Smooth muscle cell (in vitro differentiated cells): ENCODE measurements at regions not wholly inside any gene's neighbourhood (a gene's known extent, or its start where the extent isn't known, plus 50 kb on each side); places are given as distances from the start of the nearest gene placed in this dataset.
"Not testable (repeated sequence)": the region's sequence is repeated elsewhere in the genome, so short reads cannot be mapped to it uniquely, and the experiment has no call there.

Experiments
- DNase-seq: peaks from one replicate; lab custom pipeline; 2025; ENCODE audit not compliant: unreplicated experiment; lab: John Stamatoyannopoulos, UW
- H2AFZ ChIP-seq: fragments of 200-600 bp; sonication (generic); 2 replicates; pipeline ENCODE4 v1.6.0; 2016; ENCODE audit warnings: antibody characterized with exemption, low read depth, mild to moderate bottlenecking
- H3F3A ChIP-seq: fragments of 200-600 bp; sonication (generic); 2 replicates; pipeline ENCODE4 v1.6.0; 2017; ENCODE audit warnings: antibody characterized with exemption, low read depth
- H3K27ac ChIP-seq: fragments of 200-600 bp; sonication (generic); 2 replicates; pipeline ENCODE4 v1.5.1; 2016; ENCODE audit warnings: low read depth, mild to moderate bottlenecking
- H3K27me3 ChIP-seq: fragments of 200-600 bp; sonication (generic); 2 replicates; pipeline ENCODE4 v1.6.1; 2016; ENCODE audit warnings: low read depth, mild to moderate bottlenecking
- H3K36me3 ChIP-seq: fragments of 200-600 bp; sonication (generic); 2 replicates; pipeline ENCODE4 v1.5.1; 2016; ENCODE audit warnings: low read depth
- H3K4me1 ChIP-seq: fragments of 200-600 bp; sonication (generic); 2 replicates; pipeline ENCODE4 v1.5.1; 2016; ENCODE audit warnings: low read depth
- H3K4me2 ChIP-seq: fragments of 200-600 bp; sonication (generic); 2 replicates; pipeline ENCODE4 v1.6.0; 2016; ENCODE audit warnings: mild to moderate bottlenecking
- H3K4me3 ChIP-seq: fragments of 200-600 bp; sonication (generic); 2 replicates; pipeline ENCODE4 v1.5.1; 2016; ENCODE audit warnings: mild to moderate bottlenecking
- H3K79me2 ChIP-seq: fragments of 200-600 bp; sonication (generic); 2 replicates; pipeline ENCODE4 v1.6.0; 2016; ENCODE audit warnings: low read depth, mild to moderate bottlenecking
- H3K9ac ChIP-seq: fragments of 200-600 bp; sonication (generic); 2 replicates; pipeline ENCODE4 v1.6.0; 2016; ENCODE audit warnings: low read depth
- H3K9me3 ChIP-seq: fragments of 200-600 bp; sonication (generic); replicated peaks from 2 replicates; pipeline ENCODE4 v1.5.1; 2016; ENCODE audit warnings: low read depth
- H4K20me1 ChIP-seq: fragments of 200-600 bp; sonication (generic); 2 replicates; pipeline ENCODE4 v1.6.0; 2016; ENCODE audit warnings: low read depth
- WGBS: methylation state at CpG from one replicate; pipeline ENCODE4 v1.1.7; 2016; ENCODE audit warnings: low lambda C conversion rate; 5-methylcytosine and 5-hydroxymethylcytosine counted together
- TF ChIP-seq, protein P1 (sequence below): fragments of 200-600 bp; sonication (generic); IDR thresholded peaks from 2 replicates; pipeline ENCODE4 v1.5.1; 2017; ENCODE audit warnings: borderline replicate concordance, mild to moderate bottlenecking, antibody characterized with exemption; ENCODE audit not compliant: insufficient read depth, poor library complexity, severe bottlenecking

DNA sequence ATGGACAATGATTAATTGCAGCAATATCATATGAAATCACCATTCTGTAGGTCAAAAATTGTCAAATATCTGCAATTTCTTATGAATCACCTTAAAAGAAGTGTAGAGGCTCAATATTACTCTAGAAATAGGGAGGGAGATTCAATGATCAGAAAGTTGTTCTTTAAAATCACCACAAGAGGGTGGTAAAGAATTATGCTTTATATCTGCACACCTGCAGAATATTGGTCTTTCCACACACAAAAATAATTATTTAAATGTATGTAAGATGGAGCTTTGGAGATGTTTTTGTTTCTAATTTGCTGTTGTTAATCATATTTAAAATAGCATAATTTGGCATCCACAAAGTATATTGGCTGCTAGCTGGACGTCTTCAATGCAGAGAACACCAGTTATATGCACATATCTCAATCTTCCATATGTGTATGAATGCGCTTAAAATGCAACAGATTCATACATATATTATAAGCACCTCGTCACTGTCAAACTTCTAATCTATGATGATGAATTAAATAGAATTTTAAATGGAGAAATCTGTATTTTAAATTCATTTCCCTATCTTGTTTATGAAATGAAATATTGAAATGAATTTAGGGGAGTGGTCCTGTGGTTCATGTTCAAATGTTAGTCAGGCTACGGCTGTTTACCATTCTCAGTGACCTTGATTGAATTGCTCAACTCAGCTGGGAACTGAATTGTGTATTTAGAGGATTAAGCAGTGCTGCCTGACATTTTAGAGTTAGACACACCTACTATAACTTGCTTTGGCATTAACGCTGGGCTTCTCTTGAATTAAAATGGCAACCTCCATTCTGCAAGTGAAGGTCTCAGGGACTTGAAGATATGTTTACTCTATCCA is 405.1 kb upstream of the FRG2C start:
- not testable (repeated sequence) for H3K4me3 ChIP-seq, DNase-seq, H2AFZ ChIP-seq, H3K4me2 ChIP-seq, H3K36me3 ChIP-seq, H3K4me1 ChIP-seq, H3F3A ChIP-seq, H3K9me3 ChIP-seq, H4K20me1 ChIP-seq, H3K79me2 ChIP-seq, H3K27me3 ChIP-seq, H3K9ac ChIP-seq, H3K27ac ChIP-seq
- WGBS = 50% methylated on average over 5 of the region's 5 CpGs
- TF ChIP-seq, protein P1, sequence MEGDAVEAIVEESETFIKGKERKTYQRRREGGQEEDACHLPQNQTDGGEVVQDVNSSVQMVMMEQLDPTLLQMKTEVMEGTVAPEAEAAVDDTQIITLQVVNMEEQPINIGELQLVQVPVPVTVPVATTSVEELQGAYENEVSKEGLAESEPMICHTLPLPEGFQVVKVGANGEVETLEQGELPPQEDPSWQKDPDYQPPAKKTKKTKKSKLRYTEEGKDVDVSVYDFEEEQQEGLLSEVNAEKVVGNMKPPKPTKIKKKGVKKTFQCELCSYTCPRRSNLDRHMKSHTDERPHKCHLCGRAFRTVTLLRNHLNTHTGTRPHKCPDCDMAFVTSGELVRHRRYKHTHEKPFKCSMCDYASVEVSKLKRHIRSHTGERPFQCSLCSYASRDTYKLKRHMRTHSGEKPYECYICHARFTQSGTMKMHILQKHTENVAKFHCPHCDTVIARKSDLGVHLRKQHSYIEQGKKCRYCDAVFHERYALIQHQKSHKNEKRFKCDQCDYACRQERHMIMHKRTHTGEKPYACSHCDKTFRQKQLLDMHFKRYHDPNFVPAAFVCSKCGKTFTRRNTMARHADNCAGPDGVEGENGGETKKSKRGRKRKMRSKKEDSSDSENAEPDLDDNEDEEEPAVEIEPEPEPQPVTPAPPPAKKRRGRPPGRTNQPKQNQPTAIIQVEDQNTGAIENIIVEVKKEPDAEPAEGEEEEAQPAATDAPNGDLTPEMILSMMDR = peak; percentile 53

DNA sequence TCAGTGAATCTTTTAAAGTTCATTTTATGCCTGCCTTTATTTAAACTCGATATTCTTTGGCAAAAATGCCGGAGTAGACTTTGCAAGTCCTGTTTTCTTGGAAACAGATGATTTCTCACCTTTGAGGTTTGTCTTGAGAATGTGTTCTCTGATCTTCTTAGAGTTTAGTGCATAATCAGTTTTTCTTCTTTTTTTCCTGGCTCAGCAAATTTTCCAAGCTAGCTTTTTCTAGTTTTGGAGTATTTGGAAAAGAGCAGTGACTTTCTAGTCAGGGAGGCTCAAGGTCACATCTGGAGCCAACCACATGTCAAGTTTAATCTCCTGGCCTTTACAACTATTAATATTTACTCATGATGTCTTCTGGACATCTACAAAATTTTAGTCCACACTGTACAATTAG is 403.2 kb upstream of the FRG2C start:
- H3K27ac ChIP-seq, H3K36me3 ChIP-seq, H3F3A ChIP-seq, H3K4me2 ChIP-seq, H3K79me2 ChIP-seq, H4K20me1 ChIP-seq, DNase-seq, H3K4me1 ChIP-seq, H2AFZ ChIP-seq, H3K9ac ChIP-seq, H3K27me3 ChIP-seq, H3K4me3 ChIP-seq, H3K9me3 ChIP-seq: not testable (repeated sequence)
- WGBS = 94% methylated on average over 2 of the region's 2 CpGs

DNA sequence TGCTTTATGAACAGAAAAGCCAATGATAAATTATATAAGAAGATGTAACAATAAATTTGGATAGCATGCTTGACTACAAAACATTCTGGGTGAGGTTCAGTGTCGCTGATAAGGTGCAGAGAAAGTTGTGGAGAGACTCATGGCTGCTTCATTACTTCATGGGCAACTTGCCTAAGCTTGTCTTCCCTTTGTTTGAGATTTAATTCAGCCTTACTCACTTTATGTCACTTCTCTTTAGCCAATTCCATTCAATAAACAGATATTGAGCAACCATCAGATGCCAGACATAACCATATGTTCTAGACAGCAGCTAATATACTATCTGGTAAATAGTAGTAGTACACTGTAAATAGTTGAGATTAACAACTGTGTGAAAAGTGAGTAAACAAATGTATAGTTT is 401.5 kb upstream of the FRG2C start:
- no peak overlapping the region for H3K9ac ChIP-seq
- H3K4me2 ChIP-seq = no peak overlapping the region
- no peak for DNase-seq
- no peaks in the 10 kb centered on the region for H3K9me3 ChIP-seq
- peaks cover 5% of the 10 kb centered on the region for H3K27me3 ChIP-seq
- no peaks in the 10 kb centered on the region for H4K20me1 ChIP-seq
- no peaks in the 10 kb centered on the region for H3K79me2 ChIP-seq
- TF ChIP-seq, protein P1 = no peak
- no peaks in the 10 kb centered on the region for H3K36me3 ChIP-seq
- H3F3A ChIP-seq = no peaks in the 10 kb centered on the region
- no peak overlapping the region for H3K27ac ChIP-seq
- WGBS = 87% methylated on average over 1 of the region's 1 CpG
- no peaks in the 10 kb centered on the region for H3K4me1 ChIP-seq
- no peak overlapping the region for H2AFZ ChIP-seq
- no peak overlapping the region for H3K4me3 ChIP-seq

DNA sequence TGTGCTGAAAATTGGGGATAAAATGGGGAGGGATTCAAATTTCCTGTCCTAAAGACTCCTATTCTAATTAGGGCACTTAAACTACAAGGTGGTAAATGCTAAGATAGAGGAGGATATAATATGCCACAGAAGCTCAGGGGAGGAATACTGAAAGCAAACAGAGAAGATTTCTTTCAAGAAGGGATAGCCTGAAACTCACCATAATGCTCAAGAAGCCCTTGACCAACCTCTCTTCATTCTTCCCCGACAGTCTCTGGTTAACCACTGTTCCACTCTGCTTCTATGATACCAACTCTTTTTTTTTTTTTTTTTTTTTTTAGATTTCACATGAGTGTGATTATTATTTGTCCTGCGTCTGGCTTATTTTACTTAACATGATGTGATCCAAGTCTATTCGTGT is 398.2 kb upstream of the FRG2C start:
- no peak for DNase-seq
- Histone ChIP-seq H3K27ac (no peak overlapping the region), H3K27me3 (peaks cover 5% of the 10 kb centered on the region), H3K9me3 (no peaks in the 10 kb centered on the region), H3K4me1 (no peaks in the 10 kb centered on the region), H3K9ac (no peak overlapping the region), H4K20me1 (no peaks in the 10 kb centered on the region), H3K36me3 (no peaks in the 10 kb centered on the region), H3K79me2 (no peaks in the 10 kb centered on the region), H3K4me2 (no peak overlapping the region), H3K4me3 (no peak overlapping the region), H2AFZ (no peak overlapping the region), H3F3A (no peaks in the 10 kb centered on the region)
- TF ChIP-seq, protein P1 = no peak
- 72% methylated on average over 3 of the region's 3 CpGs for whole genome bisulfite sequencing

DNA sequence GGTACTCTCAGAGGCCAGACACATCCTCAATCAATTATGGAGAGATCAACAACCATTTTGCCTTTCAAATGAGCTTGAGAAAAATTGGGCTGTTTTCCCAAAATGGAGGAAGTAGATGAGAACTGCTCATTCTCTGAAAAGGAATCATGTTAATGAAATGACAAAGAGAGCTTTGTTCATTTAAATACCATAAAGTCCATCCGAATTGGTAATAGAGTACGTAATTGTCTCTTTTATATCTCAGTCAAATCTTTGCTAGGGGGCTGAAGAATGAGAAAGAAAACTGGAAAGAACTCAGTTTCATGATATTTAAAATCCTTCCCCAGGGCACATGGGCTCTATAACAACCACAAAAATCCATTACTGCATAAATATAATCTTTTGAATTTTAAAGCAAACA is 395.6 kb upstream of the FRG2C start:
- 87% methylated on average over 2 of the region's 2 CpGs for WGBS
- not testable (repeated sequence) for H2AFZ ChIP-seq, H3K79me2 ChIP-seq, H3K9me3 ChIP-seq, H3K4me1 ChIP-seq, H3K27me3 ChIP-seq, H3K36me3 ChIP-seq, DNase-seq, H3K4me3 ChIP-seq, H3K4me2 ChIP-seq, H3K27ac ChIP-seq, H4K20me1 ChIP-seq, H3F3A ChIP-seq, H3K9ac ChIP-seq

DNA sequence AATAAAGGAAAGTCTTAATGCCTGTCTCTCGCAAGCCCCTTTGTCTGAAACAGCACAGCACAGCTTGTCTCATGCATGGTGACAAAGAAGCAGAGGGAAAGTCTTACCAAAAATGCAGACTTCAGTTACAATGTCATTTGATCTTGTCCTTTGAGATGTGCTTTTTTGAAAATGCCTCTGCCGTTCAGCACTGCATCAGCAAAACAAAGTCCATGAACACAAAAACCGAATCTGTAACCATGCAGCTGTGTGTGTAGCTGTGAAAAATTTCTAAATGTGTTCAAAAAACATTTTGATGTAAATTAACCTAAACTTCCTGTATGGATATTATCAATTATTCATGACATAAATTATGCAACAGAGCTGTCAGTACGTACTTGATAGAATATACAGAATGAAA is 391.9 kb upstream of the FRG2C start:
- H3K79me2 ChIP-seq, H3K9me3 ChIP-seq, H3K27ac ChIP-seq, H3K4me1 ChIP-seq, H3K36me3 ChIP-seq, H2AFZ ChIP-seq, H3K27me3 ChIP-seq, H4K20me1 ChIP-seq, H3K4me2 ChIP-seq, H3K9ac ChIP-seq, DNase-seq, H3F3A ChIP-seq, H3K4me3 ChIP-seq: not testable (repeated sequence)
- 86% methylated on average over 4 of the region's 4 CpGs for WGBS
